Neuronal stem cell (in vitro differentiated cells): ENCODE measurements at regions not wholly inside any gene's neighbourhood (a gene's known extent, or its start where the extent isn't known, plus 50 kb on each side); places are given as distances from the start of the nearest gene placed in this dataset.
"Not testable (repeated sequence)": the region's sequence is repeated elsewhere in the genome, so short reads cannot be mapped to it uniquely, and the experiment has no call there.

Experiments used
- DNase-seq: peaks from one replicate; pipeline ENCODE4 v3.0.0-alpha.2; 2013; ENCODE audit warnings: low spot score
- H2AFZ ChIP-seq: one replicate; pipeline ENCODE4 v1.6.1; 2013; ENCODE audit warnings: mild to moderate bottlenecking, low read length, inconsistent platforms
- H2AK5ac ChIP-seq: 2 replicates; pipeline ENCODE4 v1.6.1; 2013; ENCODE audit warnings: low read depth, mild to moderate bottlenecking, inconsistent platforms, low read length, moderate library complexity, mixed read lengths
- H2BK120ac ChIP-seq: 2 replicates; pipeline ENCODE4 v1.6.1; 2013; ENCODE audit warnings: low read depth, mild to moderate bottlenecking, inconsistent platforms, low read length, moderate library complexity, mixed read lengths
- H2BK12ac ChIP-seq: one replicate; pipeline ENCODE4 v1.6.1; 2013; ENCODE audit warnings: low read length, inconsistent platforms
- H2BK15ac ChIP-seq: 2 replicates; pipeline ENCODE4 v1.6.1; 2013; ENCODE audit warnings: mild to moderate bottlenecking, low read length, inconsistent platforms, mixed read lengths
- H2BK5ac ChIP-seq: one replicate; pipeline ENCODE4 v1.6.1; 2013; ENCODE audit warnings: inconsistent platforms, mild to moderate bottlenecking, low read length, moderate library complexity
- H3K14ac ChIP-seq: one replicate; pipeline ENCODE4 v1.6.1; 2013; ENCODE audit warnings: low read length, inconsistent platforms
- H3K18ac ChIP-seq: 2 replicates; pipeline ENCODE4 v1.6.1; 2013; ENCODE audit warnings: low read length, inconsistent platforms
- H3K23ac ChIP-seq: 2 replicates; pipeline ENCODE4 v1.6.1; 2013; ENCODE audit warnings: low read depth, mild to moderate bottlenecking, mixed read lengths, low read length, inconsistent platforms; ENCODE audit not compliant: poor library complexity
- H3K27ac ChIP-seq: replicated peaks from 3 replicates; pipeline ENCODE4 v1.5.1; 2013; ENCODE audit warnings: low read length, inconsistent platforms
- H3K27me3 ChIP-seq, 3 experiments: 2 replicates each; pipeline ENCODE4 v1.6.1; 2013; ENCODE audit warnings: low read length in 3 of 3, mild to moderate bottlenecking in 2 of 3, inconsistent platforms in 1 of 3, low read depth in 1 of 3, mixed read lengths in 1 of 3, moderate library complexity in 1 of 3; ENCODE audit not compliant: control insufficient read depth in 3 of 3, insufficient read depth in 3 of 3
- H3K36me3 ChIP-seq, 2 donors: replicated peaks in 1 of 2; 2 replicates each; pipeline ENCODE4 v1.6.1; 2013; ENCODE audit warnings: low read length in 2 of 2; ENCODE audit not compliant: control insufficient read depth in 2 of 2, insufficient read depth in 2 of 2
- H3K4ac ChIP-seq: 2 replicates; pipeline ENCODE4 v1.6.1; 2013; ENCODE audit warnings: inconsistent platforms, mild to moderate bottlenecking, low read length, moderate library complexity
- H3K4me1 ChIP-seq, 2 donors: 1 replicate in 1 of 2; 2 replicates in 1 of 2; pipeline ENCODE4 v1.6.1; 2013; ENCODE audit warnings: low read length in 2 of 2, low read depth in 1 of 2; ENCODE audit not compliant: control insufficient read depth in 2 of 2, insufficient read depth in 1 of 2
- H3K4me2 ChIP-seq: one replicate; pipeline ENCODE4 v1.6.1; 2013; ENCODE audit warnings: mild to moderate bottlenecking, low read length, inconsistent platforms; ENCODE audit not compliant: insufficient read depth, poor library complexity, severe bottlenecking
- H3K4me3 ChIP-seq, 2 donors: 2 replicates each; pipeline ENCODE4 v1.5.1; 2013; ENCODE audit warnings: low read length in 2 of 2, mild to moderate bottlenecking in 2 of 2, inconsistent platforms in 1 of 2, moderate library complexity in 1 of 2
- H3K79me1 ChIP-seq: one replicate; pipeline ENCODE4 v1.6.1; 2013; ENCODE audit warnings: low read depth, mild to moderate bottlenecking, inconsistent platforms, low read length, moderate library complexity
- H3K9ac ChIP-seq: one replicate; pipeline ENCODE4 v1.6.1; 2013; ENCODE audit warnings: mild to moderate bottlenecking, low read depth, low read length, inconsistent platforms; ENCODE audit not compliant: poor library complexity
- H3K9me3 ChIP-seq, 2 donors: replicated peaks in 1 of 2; 2 replicates each; pipeline versions ENCODE3 to v1.6.1; 2013; ENCODE audit warnings: low read length in 2 of 2, mild to moderate bottlenecking in 2 of 2, inconsistent platforms in 1 of 2, low read depth in 1 of 2, mixed read lengths in 1 of 2, moderate library complexity in 1 of 2; ENCODE audit not compliant: control insufficient read depth in 2 of 2, insufficient read depth in 1 of 2
- H4K8ac ChIP-seq: one replicate; pipeline ENCODE4 v1.6.1; 2013; ENCODE audit warnings: low read depth, mild to moderate bottlenecking, inconsistent platforms, low read length, moderate library complexity
- H4K91ac ChIP-seq: one replicate; pipeline ENCODE4 v1.6.1; 2013; ENCODE audit warnings: low read length, low read depth, mild to moderate bottlenecking, inconsistent platforms; ENCODE audit not compliant: poor library complexity
- WGBS, 2 donors: extraction: QIAGEN DNeasy Blood & Tissue Kit; methylation state at CpG; one replicate each; pipeline ENCODE4 v1.1.7; 2013; ENCODE audit warnings: missing lambda C conversion rate in 2 of 2, mixed read lengths in 1 of 2; ENCODE audit not compliant: insufficient read length in 2 of 2, insufficient replicate concordance in 1 of 2; ENCODE audit errors: extremely low coverage in 2 of 2; 5-methylcytosine and 5-hydroxymethylcytosine counted together

DNA sequence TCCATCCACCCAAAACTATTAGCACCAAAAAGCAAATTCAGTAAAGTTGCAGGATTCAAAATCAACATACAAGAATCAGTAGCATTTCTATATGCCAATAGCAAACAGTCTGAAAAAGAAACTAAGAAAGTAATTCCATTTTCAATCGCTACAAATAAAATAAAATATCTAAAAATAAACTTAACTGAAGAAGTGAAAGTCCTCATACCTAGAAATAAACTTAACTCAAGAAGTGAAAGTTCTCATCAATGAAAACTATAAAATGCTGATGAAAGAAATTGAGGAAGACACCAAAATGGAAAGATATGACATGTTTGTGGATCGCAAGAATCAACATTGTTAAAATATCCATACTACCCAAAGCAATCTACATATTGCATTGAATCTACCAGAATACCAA is 103.0 kb upstream of the ARID1B start:
- no peak overlapping the region for H3K27ac ChIP-seq
- H2BK12ac ChIP-seq = no peak overlapping the region
- no peak for DNase-seq
- H2AFZ ChIP-seq = no peak overlapping the region
- no peak overlapping the region for H3K4me3 ChIP-seq
- no peak overlapping the region for H3K18ac ChIP-seq
- H2BK5ac ChIP-seq = no peak overlapping the region
- no peaks in the 10 kb centered on the region for H3K9me3 ChIP-seq
- no peak overlapping the region for H3K23ac ChIP-seq
- H2BK15ac ChIP-seq = no peak overlapping the region
- no peak overlapping the region for H3K14ac ChIP-seq
- H3K36me3 ChIP-seq = no peaks in the 10 kb centered on the region
- H3K27me3 ChIP-seq = no peaks in the 10 kb centered on the region
- H4K91ac ChIP-seq = no peak overlapping the region
- H2BK120ac ChIP-seq = no peak overlapping the region
- no peak overlapping the region for H3K4ac ChIP-seq
- H3K4me2 ChIP-seq = no peak overlapping the region
- no peak overlapping the region for H4K8ac ChIP-seq
- no CpG with 5 or more reads among the region's 2 CpGs for WGBS, 2 donors
- H3K79me1 ChIP-seq = no peaks in the 10 kb centered on the region
- H3K4me1 ChIP-seq = no peaks in the 10 kb centered on the region
- H2AK5ac ChIP-seq = no peak overlapping the region
- H3K9ac ChIP-seq = no peak overlapping the region

DNA sequence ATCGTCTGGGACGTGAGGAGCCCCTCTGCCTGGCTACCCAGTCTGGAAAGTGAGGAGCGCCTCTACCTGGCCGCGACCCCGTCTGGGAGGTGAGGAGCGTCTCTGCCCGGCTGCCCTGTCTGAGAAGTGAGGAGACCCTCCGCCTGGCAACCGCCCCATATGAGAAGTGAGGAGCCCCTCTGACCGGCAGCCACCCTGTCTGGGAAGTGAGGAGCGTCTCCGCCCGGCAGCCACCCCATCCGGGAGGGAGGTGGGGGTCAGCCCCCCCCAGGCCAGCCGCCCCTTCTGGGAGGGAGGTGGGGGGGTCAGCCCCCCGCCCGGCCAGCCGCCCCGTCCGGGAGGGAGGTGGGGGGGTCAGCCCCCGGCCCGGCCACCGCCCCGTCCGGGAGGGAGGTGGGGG is 107.1 kb upstream of the ARID1B start:
- not testable (repeated sequence) for H3K14ac ChIP-seq, H3K4me2 ChIP-seq, H3K18ac ChIP-seq, H4K91ac ChIP-seq, H3K9ac ChIP-seq, H3K4me3 ChIP-seq, H2BK120ac ChIP-seq, H3K79me1 ChIP-seq, H2BK15ac ChIP-seq, H3K4ac ChIP-seq, H3K4me1 ChIP-seq, H3K27me3 ChIP-seq, H3K27ac ChIP-seq, H2AFZ ChIP-seq, H2BK5ac ChIP-seq, H3K23ac ChIP-seq, H2BK12ac ChIP-seq, H3K9me3 ChIP-seq, H2AK5ac ChIP-seq, DNase-seq, H4K8ac ChIP-seq, H3K36me3 ChIP-seq
- WGBS, 2 donors = no CpG with 5 or more reads among the region's 26 CpGs

DNA sequence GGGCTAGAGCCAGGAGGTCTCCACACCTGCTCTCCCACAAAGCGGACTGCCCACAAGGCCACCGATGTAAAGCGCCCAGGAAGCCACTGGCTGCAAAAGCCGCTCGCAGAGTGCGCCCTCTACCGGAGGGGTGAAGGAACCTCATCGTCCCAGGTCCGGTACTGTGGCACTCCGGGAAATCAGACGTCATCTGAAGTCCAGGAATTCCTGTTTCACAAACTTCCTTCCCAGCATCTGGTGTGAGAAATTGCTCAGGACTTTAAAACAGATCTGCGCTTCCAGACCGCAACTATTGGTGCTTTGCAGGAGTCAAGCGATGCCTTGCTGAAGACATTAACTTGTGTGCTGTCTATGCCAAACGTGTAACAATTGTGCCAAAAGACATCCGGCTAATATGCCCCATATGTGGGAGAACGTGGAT is 115.1 kb upstream of the ARID1B start:
- H3K27ac ChIP-seq = no peak overlapping the region
- H2AK5ac ChIP-seq = no peak overlapping the region
- no peaks in the 10 kb centered on the region for H3K36me3 ChIP-seq
- H3K4ac ChIP-seq = no peak overlapping the region
- H2BK5ac ChIP-seq = no peak overlapping the region
- H2AFZ ChIP-seq = peak overlapping the region; percentile 46
- peaks cover 0 to 12% of the 10 kb centered on the region in 2 donors for H3K4me1 ChIP-seq
- no peak overlapping the region for H3K23ac ChIP-seq
- no peak overlapping the region for H2BK12ac ChIP-seq
- no peak overlapping the region for H3K9ac ChIP-seq
- no peak overlapping the region for H3K18ac ChIP-seq
- WGBS, 2 donors = no CpG with 5 or more reads among the region's 17 CpGs
- H3K4me2 ChIP-seq = no peak overlapping the region
- no peak for DNase-seq
- H3K14ac ChIP-seq = no peak overlapping the region
- no peak overlapping the region for H2BK15ac ChIP-seq
- no peaks in the 10 kb centered on the region for H3K27me3 ChIP-seq
- H2BK120ac ChIP-seq = no peak overlapping the region
- no peaks in the 10 kb centered on the region for H3K79me1 ChIP-seq
- H3K9me3 ChIP-seq = peaks cover 0 to 4% of the 10 kb centered on the region in 2 donors
- no peak overlapping the region for H3K4me3 ChIP-seq
- no peak overlapping the region for H4K8ac ChIP-seq
- no peak overlapping the region for H4K91ac ChIP-seq

DNA sequence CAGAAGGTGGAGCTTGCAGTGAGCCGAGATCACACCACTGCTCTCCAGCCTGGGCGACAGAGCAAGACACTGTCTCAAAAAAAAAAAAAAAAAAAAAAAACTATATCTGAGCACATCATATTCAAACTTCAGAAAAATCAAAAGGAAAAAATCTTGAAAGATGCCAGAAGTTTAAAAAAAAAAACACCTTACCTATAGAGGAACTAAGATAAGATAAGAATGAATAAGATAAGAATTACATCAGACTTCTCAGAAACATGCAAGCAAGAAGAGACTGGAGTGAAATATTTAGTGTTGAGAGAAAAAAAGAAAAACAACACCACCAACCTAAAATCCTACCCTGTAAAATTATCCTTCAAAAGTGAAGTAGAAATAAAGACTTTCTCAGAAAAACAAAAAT is 116.8 kb upstream of the ARID1B start:
- Histone ChIP-seq H3K4ac (no peak overlapping the region), H2BK120ac (no peak overlapping the region), H3K36me3 (no peaks in the 10 kb centered on the region), H2BK12ac (no peak overlapping the region), H3K4me3 (no peak overlapping the region), H2BK15ac (no peak overlapping the region), H3K9me3 (peaks cover 0 to 4% of the 10 kb centered on the region in 2 donors), H3K4me1 (peaks cover 0 to 15% of the 10 kb centered on the region in 2 donors), H2BK5ac (no peak overlapping the region), H4K8ac (no peak overlapping the region), H3K27me3 (no peaks in the 10 kb centered on the region), H2AK5ac (no peak overlapping the region), H3K79me1 (no peaks in the 10 kb centered on the region), H2AFZ (no peak overlapping the region), H3K27ac (no peak overlapping the region), H4K91ac (no peak overlapping the region), H3K9ac (no peak overlapping the region), H3K23ac (no peak overlapping the region), H3K4me2 (no peak overlapping the region), H3K14ac (no peak overlapping the region), H3K18ac (no peak overlapping the region)
- no peak for DNase-seq
- WGBS, 2 donors = no CpG with 5 or more reads among the region's 2 CpGs
